GM12878 (cell line): ENCODE measurements at regions not wholly inside any gene's neighbourhood (a gene's known extent, or its start where the extent isn't known, plus 50 kb on each side); places are given as distances from the start of the nearest gene placed in this dataset.
"Not testable (repeated sequence)": the region's sequence is repeated elsewhere in the genome, so short reads cannot be mapped to it uniquely, and the experiment has no call there.

Experiments used
- ATAC-seq: fragments of 200-7000 bp; cut with Tn5 transposase; 3 replicates; pipeline ENCODE4 v1.9.1; 2020; ENCODE audit warnings: mild to moderate bottlenecking, moderate library complexity
- BruUV-seq: library from RNA; stranded (reverse); fragments of 400-500 nt; replicated peaks from 2 replicates; lab custom pipeline; 2021; lab: Mats Ljungman, UMichigan
- CTCF ChIA-PET: fragments of 300-600 bp; sonication (Branson Sonifier 250); formaldehyde crosslinking; extraction: SDS; loops from one replicate; lab custom pipeline; 2021; ENCODE audit warnings: inconsistent platforms; lab: Yijun Ruan, JAX
- POLR2A ChIA-PET: fragments of 350-600 bp; formaldehyde crosslinking; extraction: SDS; loops from one replicate; lab custom pipeline; 2021; ENCODE audit warnings: inconsistent platforms; lab: Charles Lee
- RAD21 ChIA-PET: fragments of 300-600 bp; sonication (Branson Sonifier 250); formaldehyde crosslinking; loops from one replicate; lab custom pipeline; 2023; ENCODE audit warnings: antibody characterized with exemption; ENCODE audit not compliant: unreplicated experiment; lab: Charles Lee
- SMC1A ChIA-PET: fragments of 300-600 bp; sonication (Branson Sonifier 250); formaldehyde crosslinking; loops from one replicate; lab custom pipeline; 2023; ENCODE audit not compliant: unreplicated experiment, uncharacterized antibody; lab: Charles Lee
- DNase-seq: peaks from one replicate; pipeline ENCODE4 v3.0.0-alpha.2; 2011; ENCODE audit warnings: low read depth, low spot score
- FAIRE-seq: peaks from 3 replicates; lab custom pipeline; 2011; peaks lifted over from hg19 to GRCh38; lab: Jason Lieb, UNC
- H2AFZ ChIP-seq: 2 replicates; pipeline ENCODE4 v1.6.0; 2011; ENCODE audit warnings: low read depth, low read length, control low read depth; ENCODE audit not compliant: control insufficient read depth
- H3K27ac ChIP-seq: 2 replicates; pipeline ENCODE4 v1.5.1; 2011; ENCODE audit warnings: control low read depth; ENCODE audit not compliant: control insufficient read depth, insufficient read depth
- H3K27me3 ChIP-seq, 2 experiments: replicated peaks in 1 of 2; 2 replicates each; pipeline versions ENCODE4 v1.6.0 to v1.6.1; 2011; ENCODE audit warnings: low read length in 1 of 2; ENCODE audit not compliant: control insufficient read depth in 2 of 2, insufficient read depth in 2 of 2
- H3K36me3 ChIP-seq, 2 experiments: 2 replicates each; pipeline ENCODE4 v1.5.1; 2011; ENCODE audit warnings: low read length in 1 of 2; ENCODE audit not compliant: control insufficient read depth in 2 of 2, insufficient read depth in 2 of 2
- H3K4me1 ChIP-seq: 2 replicates; pipeline ENCODE4 v1.6.1; 2011; ENCODE audit warnings: mild to moderate bottlenecking, low read length, moderate library complexity, mixed read lengths; ENCODE audit not compliant: control insufficient read depth, insufficient read depth
- H3K4me2 ChIP-seq: 2 replicates; pipeline ENCODE4 v1.6.0; 2011; ENCODE audit warnings: control low read depth; ENCODE audit not compliant: control insufficient read depth, insufficient read depth
- H3K4me3 ChIP-seq: fragments of 200-600 bp; sonication (generic); 2 replicates; pipeline ENCODE4 v1.5.1; 2016
- H3K79me2 ChIP-seq: 2 replicates; pipeline ENCODE4 v1.6.0; 2011; ENCODE audit warnings: low read length; ENCODE audit not compliant: control insufficient read depth, insufficient read depth
- H3K9ac ChIP-seq: 2 replicates; pipeline ENCODE4 v1.8.0; 2011; ENCODE audit warnings: low read length, control low read depth, mixed read lengths; ENCODE audit not compliant: control insufficient read depth, insufficient read depth
- H3K9me3 ChIP-seq: replicated peaks from 3 replicates; pipeline ENCODE4 v1.5.1; 2011; ENCODE audit warnings: mild to moderate bottlenecking, low read length; ENCODE audit not compliant: control insufficient read depth, insufficient read depth
- H4K20me1 ChIP-seq: 2 replicates; pipeline ENCODE4 v1.6.0; 2011; ENCODE audit not compliant: control insufficient read depth, insufficient read depth
- BCL3 ChIP-seq: IDR thresholded peaks from 2 replicates; pipeline ENCODE4 v1.6.1; 2011; ENCODE audit warnings: borderline replicate concordance, low read depth, mild to moderate bottlenecking, moderate library complexity, low read length; ENCODE audit not compliant: insufficient read depth, poor library complexity, severe bottlenecking
- BRCA1 ChIP-seq: IDR thresholded peaks from 2 replicates; pipeline ENCODE4 v1.6.1; 2011; ENCODE audit warnings: low read depth, low read length, improper control_type of control experiment
- NFYA ChIP-seq: IDR thresholded peaks from 2 replicates; pipeline ENCODE4 v1.6.1; 2011; ENCODE audit warnings: low read depth, mild to moderate bottlenecking, low read length, improper control_type of control experiment, borderline replicate concordance
- RAD21 ChIP-seq: IDR thresholded peaks from 2 replicates; pipeline ENCODE4 v1.6.1; 2011; ENCODE audit warnings: mild to moderate bottlenecking, low read depth, low read length, moderate library complexity; ENCODE audit not compliant: insufficient read depth
- SIN3A ChIP-seq: IDR thresholded peaks from 2 replicates; pipeline ENCODE4 v1.6.1; 2012; ENCODE audit warnings: low read depth, low read length, improper control_type of control experiment
- SMAD5 ChIP-seq: IDR thresholded peaks from 2 replicates; pipeline ENCODE4 v1.6.1; 2016; ENCODE audit warnings: antibody characterized with exemption, low read depth
- STAT1 ChIP-seq: fragments of 450-650 bp; conservative IDR thresholded peaks from 2 replicates; pipeline ENCODE4 v1.6.1; 2014; ENCODE audit warnings: antibody characterized with exemption, mild to moderate bottlenecking
- USF2 ChIP-seq: IDR thresholded peaks from 2 replicates; pipeline ENCODE4 v1.6.1; 2011; ENCODE audit warnings: low read depth, low read length, improper control_type of control experiment, borderline replicate concordance
- ZBTB33 ChIP-seq: fragments of 450-650 bp; IDR thresholded peaks from 2 replicates; pipeline ENCODE4 v1.6.1; 2017; ENCODE audit warnings: mild to moderate bottlenecking
- WGBS: methylation state at CpG from one replicate; pipeline ENCODE4 v1.1.6; 2016; ENCODE audit warnings: low lambda C conversion rate; ENCODE audit not compliant: insufficient replicate concordance, insufficient coverage; ENCODE audit errors: missing lambda C conversion rate; 5-methylcytosine and 5-hydroxymethylcytosine counted together
- in situ Hi-C: fragments of 300-500 bp; cut with MboI; formaldehyde crosslinking; loops from 9 replicates; pipeline ENCODE4 v1.14.3; 2018; ENCODE audit warnings: mixed read lengths
- intact Hi-C: fragments of 100-400 bp; cut with micrococcal nuclease; formaldehyde crosslinking; loops from one replicate; pipeline ENCODE4 v1.14.2; 2022; ENCODE audit not compliant: unreplicated experiment

- ChIA-PET SMC1A (no interaction called here), RAD21 (no interaction called here), CTCF (no interaction called here), POLR2A (no interaction called here)
- H3K27me3 ChIP-seq: no peaks in the 10 kb centered on the region
- no peaks in the 10 kb centered on the region for H3K79me2 ChIP-seq
- H3K4me2 ChIP-seq: no peak overlapping the region
- in situ Hi-C loops (no loop called here), intact Hi-C loops (no loop called here)
- no peaks in the 10 kb centered on the region for H4K20me1 ChIP-seq
- H3K9me3 ChIP-seq: no peaks in the 10 kb centered on the region
- ATAC-seq (no peak), DNase-seq (no peak), FAIRE-seq (no peak)
- no TSS peak for BruUV-seq
- H3K36me3 ChIP-seq: no peaks in the 10 kb centered on the region
- no peak overlapping the region for H3K4me3 ChIP-seq
- H3K4me1 ChIP-seq: no peaks in the 10 kb centered on the region
- H2AFZ ChIP-seq: no peak overlapping the region
- H3K27ac ChIP-seq: no peak overlapping the region
- H3K9ac ChIP-seq: no peak overlapping the region
- 31% methylated on average over 5 of the region's 5 CpGs for WGBS
- TF ChIP-seq SIN3A: no peak
- no peak for TF ChIP-seq SMAD5
- no peak for TF ChIP-seq ZBTB33
- no peak for TF ChIP-seq USF2
- no peak for TF ChIP-seq STAT1
- no peak for TF ChIP-seq RAD21
- no peak for TF ChIP-seq BCL3
- TF ChIP-seq NFYA: no peak
- TF ChIP-seq BRCA1: no peak
These were observed 241.0 kb upstream of the NFIA start for GRCh38 chr1:60841116-60842046.

GRCh38 chr1:60840476-60840875, 241.9 kb upstream of the NFIA start:
- H2AFZ ChIP-seq, RAD21 ChIA-PET, intact Hi-C loops, ATAC-seq, H3K27ac ChIP-seq, H3K79me2 ChIP-seq, H3K4me3 ChIP-seq, POLR2A ChIA-PET, H3K9me3 ChIP-seq, H3K4me2 ChIP-seq, H4K20me1 ChIP-seq, BruUV-seq, H3K4me1 ChIP-seq, in situ Hi-C loops, SMC1A ChIA-PET, H3K27me3 ChIP-seq, H3K36me3 ChIP-seq, H3K9ac ChIP-seq, FAIRE-seq, DNase-seq, CTCF ChIA-PET: not testable (repeated sequence)
- 26% methylated on average over 2 of the region's 2 CpGs for WGBS
